HG03378 (cell line): ENCODE measurements at regions not wholly inside any gene's neighbourhood (a gene's known extent, or its start where the extent isn't known, plus 50 kb on each side); places are given as distances from the start of the nearest gene placed in this dataset.
A peak's percentile ranks its signal among the peaks of the same experiment; 100 is the strongest.
"Not testable (repeated sequence)": the region's sequence is repeated elsewhere in the genome, so short reads cannot be mapped to it uniquely, and the experiment has no call there.

Experiments
- ATAC-seq: cut with Tn5 transposase; IDR thresholded peaks from one replicate; pipeline ENCODE4 v1.9.1; 2021; ENCODE audit warnings: mild to moderate bottlenecking, moderate library complexity; ENCODE audit not compliant: unreplicated experiment

- ATAC-seq = no peak
These were observed 280.8 kb upstream of the GRIA1 start for GRCh38 chr5:153209687-153210086.

- ATAC-seq = no peak
These were observed 279.4 kb upstream of the GRIA1 start for GRCh38 chr5:153211076-153211475.

- no peak for ATAC-seq
These were observed 278.0 kb upstream of the GRIA1 start for GRCh38 chr5:153212471-153212870.

- ATAC-seq = no peak
These were observed 267.5 kb upstream of the GRIA1 start for GRCh38 chr5:153222936-153223335.

- no peak for ATAC-seq
These were observed 267.1 kb upstream of the GRIA1 start for GRCh38 chr5:153223376-153223775.

GRCh38 chr5:153224651-153225050 is 265.8 kb upstream of the GRIA1 start:
- ATAC-seq = no peak

GRCh38 chr5:153233933-153234332 is 256.5 kb upstream of the GRIA1 start:
- no peak for ATAC-seq

GRCh38 chr5:153236319-153236718 is 254.2 kb upstream of the GRIA1 start:
- ATAC-seq = no peak

GRCh38 chr5:153237671-153238332 is 252.7 kb upstream of the GRIA1 start:
- peak; percentile 77 for ATAC-seq

GRCh38 chr5:153257381-153257780 is 233.1 kb upstream of the GRIA1 start:
- no peak for ATAC-seq

GRCh38 chr5:153258469-153258868 is 232.0 kb upstream of the GRIA1 start:
- no peak for ATAC-seq

- no peak for ATAC-seq
These were observed 223.0 kb upstream of the GRIA1 start for GRCh38 chr5:153267506-153267905.

- ATAC-seq = no peak
These were observed 214.8 kb upstream of the GRIA1 start for GRCh38 chr5:153275695-153276094.

GRCh38 chr5:153276151-153276550 is 214.3 kb upstream of the GRIA1 start:
- ATAC-seq = no peak

GRCh38 chr5:153296251-153296844 is 194.1 kb upstream of the GRIA1 start:
- ATAC-seq = not testable (repeated sequence)

- ATAC-seq = no peak
These were observed 190.6 kb upstream of the GRIA1 start for GRCh38 chr5:153299891-153300290.

GRCh38 chr5:153308282-153308681 is 182.2 kb upstream of the GRIA1 start:
- no peak for ATAC-seq

GRCh38 chr5:153318556-153318955 is 171.9 kb upstream of the GRIA1 start:
- ATAC-seq = no peak

- ATAC-seq = no peak
These were observed 169.0 kb upstream of the GRIA1 start for GRCh38 chr5:153321478-153321877.

GRCh38 chr5:153340139-153340538 is 150.3 kb upstream of the GRIA1 start:
- ATAC-seq = no peak

GRCh38 chr5:153340738-153341137 is 149.7 kb upstream of the GRIA1 start:
- no peak for ATAC-seq

GRCh38 chr5:153342487-153342886 is 148.0 kb upstream of the GRIA1 start:
- no peak for ATAC-seq

GRCh38 chr5:153347611-153348010 is 142.9 kb upstream of the GRIA1 start:
- no peak for ATAC-seq
